ENCODE measurements at regions not wholly inside any gene's neighbourhood (a gene's known extent, or its start where the extent isn't known, plus 50 kb on each side); places are given as distances from the start of the nearest gene placed in this dataset.

- WGBS, 2 donors, result 59 to 66% methylated on average over 3 of the region's 3 CpGs
- TF ChIP-seq POLR2A (IDR thresholded peaks at IDR 0.05) (no peak), CTCF (IDR thresholded peaks at IDR 0.05) (no peak), EP300 (IDR thresholded peaks at IDR 0.05) (no peak)
- DNase-seq (ENCODE audit: low spot score in 2 of 2), result no peak
- Histone ChIP-seq H3K9me3 (no peaks in the 10 kb centered on the region), H3K36me3 (no peaks in the 10 kb centered on the region), H3K27me3 (no peaks in the 10 kb centered on the region), H3K4me3 (no peak overlapping the region), H3K4me1 (no peaks in the 10 kb centered on the region), H3K27ac (no peak overlapping the region)
These were observed 1386.6 kb downstream of the PCDH7 start for GRCh38 chr4:32106767-32107166.

GRCh38 chr4:32112891-32113290, 1392.7 kb downstream of the PCDH7 start:
- TF ChIP-seq CTCF (IDR thresholded peaks at IDR 0.05) (no peak), POLR2A (IDR thresholded peaks at IDR 0.05) (no peak), EP300 (IDR thresholded peaks at IDR 0.05) (no peak)
- Histone ChIP-seq H3K36me3 (no peaks in the 10 kb centered on the region), H3K4me1 (no peaks in the 10 kb centered on the region), H3K27ac (no peak overlapping the region), H3K9me3 (no peaks in the 10 kb centered on the region), H3K27me3 (peaks cover 0 to 2% of the 10 kb centered on the region in 2 donors), H3K4me3 (no peak overlapping the region)
- DNase-seq (ENCODE audit: low spot score in 2 of 2), result no peak

- Histone ChIP-seq H3K27me3 (peaks cover 0 to 2% of the 10 kb centered on the region in 2 donors), H3K4me1 (no peaks in the 10 kb centered on the region), H3K9me3 (no peaks in the 10 kb centered on the region), H3K4me3 (no peak overlapping the region), H3K36me3 (no peaks in the 10 kb centered on the region), H3K27ac (no peak overlapping the region)
- WGBS, 2 donors, result 81 to 84% methylated on average over 3 of the region's 3 CpGs
- DNase-seq (ENCODE audit: low spot score in 2 of 2), result no peak
- no peak for TF ChIP-seq CTCF (IDR thresholded peaks at IDR 0.05)
- TF ChIP-seq POLR2A (IDR thresholded peaks at IDR 0.05), result no peak
- no peak for TF ChIP-seq EP300 (IDR thresholded peaks at IDR 0.05)
These were observed 1397.5 kb downstream of the PCDH7 start for GRCh38 chr4:32117693-32118092.

- no peaks in the 10 kb centered on the region for H3K9me3 ChIP-seq
- no peak for TF ChIP-seq EP300 (IDR thresholded peaks at IDR 0.05)
- TF ChIP-seq CTCF (IDR thresholded peaks at IDR 0.05), result no peak
- no peak for TF ChIP-seq POLR2A (IDR thresholded peaks at IDR 0.05)
- 92 to 98% methylated on average over 1 of the region's 1 CpG for WGBS, 2 donors
- peaks cover 0 to 2% of the 10 kb centered on the region in 2 donors for H3K27me3 ChIP-seq
- H3K36me3 ChIP-seq, result no peaks in the 10 kb centered on the region
- H3K4me1 ChIP-seq, result no peaks in the 10 kb centered on the region
- DNase-seq (ENCODE audit: low spot score in 2 of 2), result no peak
- H3K27ac ChIP-seq, result no peak overlapping the region
- no peak overlapping the region for H3K4me3 ChIP-seq
These were observed 1399.7 kb downstream of the PCDH7 start for GRCh38 chr4:32119907-32120306.

- H3K27me3 ChIP-seq, result no peaks in the 10 kb centered on the region
- 62 to 64% methylated on average over 4 of the region's 4 CpGs for WGBS, 2 donors
- no peak overlapping the region for H3K27ac ChIP-seq
- no peaks in the 10 kb centered on the region for H3K4me1 ChIP-seq
- no peak overlapping the region for H3K4me3 ChIP-seq
- no peak for DNase-seq (ENCODE audit: low spot score in 2 of 2)
- H3K9me3 ChIP-seq, result no peaks in the 10 kb centered on the region
- TF ChIP-seq EP300 (IDR thresholded peaks at IDR 0.05) (no peak), CTCF (IDR thresholded peaks at IDR 0.05) (no peak), POLR2A (IDR thresholded peaks at IDR 0.05) (no peak)
- no peaks in the 10 kb centered on the region for H3K36me3 ChIP-seq
These were observed 1408.4 kb downstream of the PCDH7 start for GRCh38 chr4:32128549-32128948.
